GM19467 (cell line): ENCODE measurements at regions not wholly inside any gene's neighbourhood (a gene's known extent, or its start where the extent isn't known, plus 50 kb on each side); places are given as distances from the start of the nearest gene placed in this dataset.
"Not testable (repeated sequence)": the region's sequence is repeated elsewhere in the genome, so short reads cannot be mapped to it uniquely, and the experiment has no call there.

Source experiments
- ATAC-seq: cut with Tn5 transposase; IDR thresholded peaks from one replicate; pipeline ENCODE4 v1.9.1; 2021; ENCODE audit warnings: mild to moderate bottlenecking, moderate library complexity; ENCODE audit not compliant: unreplicated experiment

DNA sequence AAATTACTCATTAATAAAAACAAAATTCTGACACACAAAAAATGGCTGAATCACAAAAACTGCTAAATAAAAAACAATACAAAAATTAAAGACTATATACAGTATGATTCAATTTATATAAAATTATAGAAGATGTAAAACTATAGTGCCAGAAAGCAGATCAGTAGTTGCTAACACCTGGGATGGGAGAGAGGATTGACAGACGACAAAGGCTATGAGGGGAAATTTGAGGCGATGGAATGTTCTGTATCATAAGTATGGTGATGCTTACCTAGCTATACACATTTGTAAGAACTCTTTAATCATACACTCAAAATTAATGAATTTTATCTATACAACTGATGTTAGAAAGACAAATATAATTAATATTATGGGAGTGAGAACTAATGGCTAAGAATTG lies 247.9 kb upstream of the GJE1 start:
- ATAC-seq, result no peak

DNA sequence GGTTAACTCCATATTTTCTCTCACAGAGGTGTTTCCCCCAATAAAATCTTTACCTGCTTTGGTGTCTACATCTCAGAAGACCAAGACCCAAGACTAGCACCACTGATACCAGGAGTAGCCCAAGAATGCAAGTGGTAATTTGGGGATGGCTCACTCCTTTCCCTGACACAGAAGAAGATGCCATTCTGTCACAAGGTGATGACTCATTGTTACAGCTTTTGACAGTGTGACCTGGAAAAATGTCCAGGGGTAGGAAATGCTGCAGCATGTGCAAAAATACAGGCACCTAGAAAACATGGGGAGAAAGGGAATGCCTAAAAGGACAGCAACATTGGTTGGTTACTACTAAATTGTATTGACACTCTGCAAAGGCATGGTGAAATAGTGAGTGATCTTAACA lies 254.0 kb upstream of the GJE1 start:
- ATAC-seq, result no peak

DNA sequence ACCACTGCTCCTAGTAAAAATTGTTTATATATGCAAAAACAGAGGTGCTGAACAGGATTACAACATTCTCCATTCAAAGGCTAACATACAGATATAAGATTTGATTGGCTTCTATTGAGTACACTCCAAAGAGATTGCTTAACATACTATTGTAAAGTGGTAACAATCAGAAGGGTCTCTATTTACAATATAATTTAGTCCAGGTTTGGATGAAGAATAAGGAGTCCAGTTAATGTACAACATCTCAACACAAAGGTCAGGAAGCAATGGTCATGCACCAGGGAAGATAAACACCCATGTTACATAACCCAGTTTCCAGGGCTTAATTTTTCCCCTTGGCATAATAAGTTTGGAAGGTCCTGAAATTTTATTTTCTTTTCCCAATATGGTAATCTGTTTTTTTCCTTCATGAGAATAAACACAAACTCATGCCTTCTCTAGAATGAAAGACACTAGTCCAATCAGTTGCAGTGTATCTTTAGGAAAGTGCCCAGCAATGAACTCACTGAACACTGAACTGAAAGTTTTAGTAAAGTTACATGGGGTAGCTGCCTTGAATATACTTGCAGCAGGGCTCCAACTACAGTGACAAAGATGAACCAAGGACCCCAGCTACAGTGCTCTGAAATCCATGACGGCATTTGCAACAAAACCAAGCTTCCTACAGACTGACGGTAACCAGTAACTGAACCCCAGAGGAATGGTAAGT lies 255.3 kb upstream of the GJE1 start:
- no peak for ATAC-seq

DNA sequence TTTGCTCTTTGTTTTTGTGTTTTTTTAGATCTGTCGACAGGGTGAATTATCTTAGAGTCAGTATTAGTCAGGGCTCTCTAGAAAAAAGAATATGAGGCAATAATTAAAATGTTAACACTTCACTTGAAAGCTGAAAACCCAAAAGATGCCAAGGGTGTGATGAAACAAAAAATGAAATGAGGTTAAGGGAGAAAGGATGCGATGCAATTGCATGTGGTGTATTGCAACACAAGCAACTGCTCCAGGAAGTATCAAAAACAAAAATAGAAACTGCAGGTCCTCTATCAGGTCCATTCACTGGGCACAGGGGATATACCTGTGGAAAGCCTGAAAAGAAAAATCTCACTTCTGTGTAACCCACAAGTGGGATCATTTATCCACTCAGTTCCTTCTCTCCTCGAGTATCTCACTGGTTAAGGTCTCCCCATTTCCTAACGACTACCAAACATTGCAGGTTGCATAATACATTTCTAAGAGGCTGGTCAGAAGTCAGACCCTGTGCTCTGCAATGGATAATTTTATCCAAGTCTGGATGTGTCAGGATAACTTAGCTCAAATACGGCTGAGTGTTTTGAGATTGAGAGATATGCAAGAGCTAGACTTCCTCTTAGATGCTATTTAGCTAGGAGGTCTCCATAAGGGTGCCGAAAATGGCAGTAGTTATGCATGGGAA lies 257.7 kb upstream of the GJE1 start:
- no peak for ATAC-seq

DNA sequence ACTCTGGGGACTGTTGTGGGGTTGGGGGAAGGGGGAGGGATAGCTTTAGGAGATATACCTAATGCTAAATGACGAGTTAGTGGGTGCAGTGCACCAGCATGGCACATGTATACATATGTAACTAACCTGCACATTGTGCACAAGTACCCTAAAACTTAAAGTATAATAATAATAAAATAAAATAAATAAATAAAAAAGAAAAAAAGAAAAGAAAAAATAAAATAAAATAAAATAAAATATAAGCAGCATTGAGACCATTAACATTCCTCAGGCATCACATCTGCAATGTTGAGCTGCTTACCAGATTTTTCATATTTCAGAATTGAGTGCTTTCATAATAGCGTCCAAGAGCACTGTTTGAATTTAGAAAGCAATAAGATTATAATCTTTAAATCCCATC lies 263.2 kb upstream of the GJE1 start:
- not testable (repeated sequence) for ATAC-seq

DNA sequence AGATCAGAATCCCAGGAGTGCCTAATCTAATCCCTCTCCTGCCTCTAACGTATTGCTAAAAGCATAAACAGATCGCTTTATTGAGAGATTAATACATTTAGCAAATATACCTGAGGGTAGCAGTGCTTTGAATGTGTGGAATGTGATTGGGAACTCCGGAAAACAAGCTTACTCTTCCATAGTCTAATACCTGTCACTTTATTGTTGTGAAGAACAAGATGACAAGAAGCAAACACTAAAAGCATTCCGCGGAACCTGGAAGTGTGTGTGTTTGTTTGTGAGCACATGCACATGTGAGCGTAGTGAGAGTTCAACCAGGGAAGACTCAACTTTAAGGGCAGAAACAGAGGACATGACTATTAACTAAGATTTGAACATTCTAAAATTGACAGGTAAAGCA lies 265.0 kb upstream of the GJE1 start:
- ATAC-seq, result no peak

DNA sequence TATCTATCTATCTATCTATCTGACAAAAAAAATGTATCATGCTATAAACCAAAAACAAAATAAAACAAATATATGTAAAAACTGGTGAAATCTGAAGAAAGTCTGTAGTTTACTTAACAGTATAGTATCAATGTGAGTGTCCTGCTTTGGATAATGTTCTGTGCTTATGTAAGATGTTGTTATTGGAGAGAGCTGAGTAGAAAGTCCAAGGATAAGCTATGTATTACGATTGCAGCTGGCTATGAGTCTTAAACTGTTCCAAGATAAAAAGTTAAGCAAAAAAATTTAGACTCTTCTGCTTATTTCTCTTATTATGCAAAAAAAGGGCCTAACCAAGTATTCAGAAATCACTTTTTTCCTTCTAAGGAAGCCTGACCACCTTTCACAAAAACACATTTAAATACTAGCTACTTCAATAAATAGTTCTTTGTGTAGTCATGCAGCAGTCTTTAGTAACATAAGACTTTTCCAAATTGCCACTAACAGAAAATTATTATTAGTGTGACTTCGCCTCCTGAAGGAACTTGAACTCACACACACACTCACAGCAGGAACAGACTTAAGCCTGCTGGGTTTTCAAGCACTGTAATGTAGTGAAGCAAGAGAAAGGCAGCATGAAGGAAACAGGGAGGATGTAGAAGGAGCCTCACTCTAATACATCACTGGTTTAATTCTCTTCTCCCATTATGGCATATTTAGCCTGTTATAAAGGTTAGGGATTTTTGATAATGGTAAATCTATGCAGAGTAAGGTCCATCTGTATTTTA lies 265.8 kb upstream of the GJE1 start:
- ATAC-seq, result no peak

DNA sequence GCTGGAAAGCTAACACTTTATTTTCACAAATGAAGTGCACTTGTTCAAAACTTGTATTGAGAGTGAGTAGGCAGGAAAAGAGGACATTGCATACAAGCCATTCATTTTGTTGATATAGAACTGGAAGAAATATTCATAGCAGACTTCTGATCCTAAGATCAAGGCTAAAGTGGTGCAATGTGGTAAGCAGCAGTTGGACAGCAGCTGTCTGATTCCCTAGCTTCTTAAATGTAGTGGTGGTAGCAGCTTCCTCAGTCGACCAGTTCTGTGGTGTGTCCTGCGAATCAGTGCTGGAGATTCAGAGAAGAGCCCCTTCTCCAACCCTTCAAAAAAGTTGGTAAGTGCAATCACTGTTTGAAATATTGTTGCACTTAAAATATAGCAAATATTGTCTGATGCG lies 281.7 kb upstream of the GJE1 start:
- no peak for ATAC-seq

DNA sequence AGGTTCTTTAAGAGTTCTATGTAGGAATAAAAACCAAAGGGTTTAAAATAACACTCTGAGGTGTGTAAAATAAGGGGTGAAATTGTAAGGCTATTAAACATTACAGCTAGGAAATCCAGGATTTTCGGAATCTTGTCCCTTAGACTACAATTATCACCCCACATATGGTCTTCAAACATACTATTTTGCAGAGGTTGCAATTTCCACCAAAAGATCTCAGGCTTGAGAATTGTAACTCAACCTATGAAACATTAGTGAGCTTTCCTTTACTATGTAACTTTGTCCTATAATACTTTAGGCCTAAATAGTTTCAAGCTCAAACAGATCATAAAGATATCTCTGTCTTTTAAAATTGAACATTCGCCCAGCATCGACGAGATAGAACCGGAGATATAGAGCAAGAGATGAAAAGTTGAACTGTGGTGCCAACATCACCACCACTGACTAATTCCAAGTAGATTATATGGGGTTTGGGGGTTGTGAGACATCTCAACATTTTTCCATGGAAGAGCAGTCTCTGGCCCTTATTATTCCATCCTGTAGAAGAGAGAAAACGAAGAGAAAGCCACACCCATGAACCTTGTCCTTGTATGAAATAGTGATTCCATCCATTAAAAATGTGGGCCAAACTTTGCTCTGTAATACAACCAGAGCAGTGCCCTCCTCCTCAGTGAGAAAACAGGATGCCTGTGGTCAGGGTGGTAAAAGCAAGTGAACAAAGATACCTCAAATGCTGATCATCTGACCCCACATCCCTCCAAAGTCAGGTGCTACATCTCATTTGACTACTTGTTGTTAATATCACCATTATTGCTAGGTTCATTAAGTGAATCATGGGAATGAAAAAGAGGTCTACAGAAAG lies 284.5 kb upstream of the GJE1 start:
- ATAC-seq, result no peak

DNA sequence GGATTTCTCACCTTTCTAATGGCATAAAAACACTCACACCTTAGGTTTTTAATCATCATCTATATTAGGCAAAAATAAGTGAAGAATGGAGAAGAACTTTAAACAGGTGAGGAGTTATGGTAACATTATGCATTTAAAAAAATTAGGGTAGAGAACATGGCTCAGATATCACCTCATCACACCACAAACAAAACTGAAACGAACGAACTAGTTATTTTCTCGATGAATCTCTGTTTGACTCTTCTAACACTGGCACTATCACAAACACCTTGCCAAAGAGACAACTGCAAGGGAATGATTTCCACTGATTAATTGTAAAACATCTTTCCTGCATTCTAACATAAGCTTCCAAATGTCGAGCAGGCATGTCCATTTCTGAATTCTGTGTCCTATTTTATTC lies 286.1 kb upstream of the GJE1 start:
- no peak for ATAC-seq

DNA sequence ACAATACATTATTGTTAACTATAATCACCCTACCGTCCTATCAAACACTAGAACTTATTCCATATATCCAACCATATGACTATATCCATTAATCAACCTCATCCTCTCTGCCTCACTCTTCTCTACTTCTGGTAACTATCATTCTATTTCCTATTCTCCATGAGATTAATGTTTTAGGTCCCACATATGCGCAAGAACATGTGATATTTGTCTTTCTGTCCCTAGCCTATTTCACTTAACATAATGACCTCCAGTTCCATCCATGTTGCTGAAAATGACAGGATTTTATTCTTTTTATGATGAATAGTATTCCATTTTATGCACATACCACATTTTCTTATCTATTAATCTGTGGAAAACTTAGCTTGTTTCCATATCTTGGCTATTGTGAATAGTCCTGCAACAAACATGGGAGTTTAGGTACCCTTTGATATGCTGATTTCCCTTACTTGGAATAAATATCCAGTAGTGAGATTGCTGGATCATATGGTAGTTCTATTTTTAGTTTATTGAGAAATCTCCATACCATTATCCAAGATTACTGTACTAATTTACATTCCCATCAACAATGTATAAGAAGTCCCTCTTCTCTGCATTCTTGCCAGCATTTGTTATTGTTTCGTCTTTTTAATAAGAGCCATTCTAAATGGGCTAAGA lies 289.4 kb upstream of the GJE1 start:
- ATAC-seq, result no peak

DNA sequence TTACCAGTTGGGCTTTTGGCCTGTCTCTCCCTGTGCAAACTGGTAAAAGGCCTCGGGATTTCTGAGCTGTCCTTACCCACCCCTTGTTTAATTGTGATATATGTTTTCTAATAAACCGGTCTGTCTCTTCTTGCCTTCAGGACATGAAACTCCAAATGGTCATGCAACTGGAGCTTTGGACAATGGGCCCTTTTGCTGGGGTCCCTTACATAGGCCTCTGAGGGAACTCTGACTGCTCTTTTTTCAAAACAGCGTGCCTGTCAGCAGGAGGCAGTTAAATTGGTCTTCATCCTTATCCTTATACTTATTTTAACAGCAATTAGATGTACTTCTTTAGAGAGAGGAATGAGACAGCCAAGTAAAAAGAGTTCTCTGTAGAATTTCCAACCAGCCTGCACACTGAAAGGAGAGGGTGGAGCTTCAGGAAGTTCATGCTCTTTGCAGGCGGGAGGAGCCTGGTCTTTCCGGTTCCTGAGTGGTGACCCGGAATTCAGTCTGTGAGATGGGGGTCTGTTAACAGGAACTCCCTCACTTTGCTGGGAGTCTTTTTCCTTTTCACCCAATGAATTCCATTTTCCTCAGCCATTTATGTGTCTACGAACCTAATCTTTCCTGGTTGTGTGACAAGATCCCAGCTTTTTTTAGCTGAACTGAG lies 299.6 kb upstream of the GJE1 start:
- ATAC-seq, result no peak

DNA sequence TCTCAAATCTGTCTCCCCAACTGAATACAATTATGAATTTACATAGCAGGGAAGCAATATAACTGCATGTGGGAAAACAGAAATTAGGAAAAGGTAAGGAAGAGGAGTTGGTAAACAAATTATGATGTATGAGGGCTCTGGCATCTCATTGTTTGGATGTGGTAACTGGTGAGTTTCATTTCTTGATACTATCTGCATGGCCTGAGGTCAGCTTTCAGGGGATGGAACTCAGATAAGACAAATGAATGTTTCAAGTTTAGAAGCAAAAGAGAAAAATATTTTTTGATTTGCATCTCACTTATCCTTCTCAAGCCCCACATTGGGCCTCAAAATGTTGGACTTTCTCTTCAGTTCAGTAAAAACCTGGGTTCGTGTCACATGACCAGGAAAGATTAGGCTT lies 302.2 kb upstream of the GJE1 start:
- no peak for ATAC-seq

DNA sequence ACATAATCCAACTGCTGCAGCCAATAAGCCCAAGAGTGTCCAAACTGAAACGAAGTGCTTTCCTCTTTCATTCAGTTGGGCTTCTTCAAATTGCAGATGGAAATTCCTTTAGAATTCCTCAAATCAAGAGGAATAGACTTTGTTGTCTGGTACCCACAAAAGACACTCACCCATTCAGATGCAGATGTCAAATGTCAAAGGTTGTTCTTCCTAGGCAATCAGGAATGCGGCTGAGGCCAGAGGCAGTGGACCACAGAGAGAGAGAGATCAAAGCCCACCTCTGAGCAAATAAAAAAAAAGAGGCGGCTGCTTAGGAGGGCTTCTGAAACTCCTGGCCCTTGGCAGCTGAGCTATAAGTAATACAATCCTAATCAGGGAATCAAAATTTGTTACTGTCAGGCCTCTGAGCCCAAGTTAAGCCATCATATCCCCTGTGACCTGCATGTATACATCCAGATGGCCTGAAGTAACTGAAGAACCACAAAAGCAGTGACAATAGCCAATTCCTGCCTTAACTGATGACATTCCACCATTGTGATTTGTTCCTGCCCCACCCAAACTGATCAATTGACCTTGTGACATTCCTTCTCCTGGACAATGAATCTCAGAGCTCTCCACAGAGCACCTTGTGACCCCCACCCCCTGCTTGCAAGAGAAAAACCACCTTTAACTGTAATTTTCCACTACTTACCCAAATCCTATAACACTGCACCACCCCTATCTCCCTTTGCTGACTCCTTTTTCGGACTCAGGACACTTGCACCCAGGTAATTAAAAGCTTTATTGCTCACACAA lies 303.0 kb upstream of the GJE1 start:
- no peak for ATAC-seq

DNA sequence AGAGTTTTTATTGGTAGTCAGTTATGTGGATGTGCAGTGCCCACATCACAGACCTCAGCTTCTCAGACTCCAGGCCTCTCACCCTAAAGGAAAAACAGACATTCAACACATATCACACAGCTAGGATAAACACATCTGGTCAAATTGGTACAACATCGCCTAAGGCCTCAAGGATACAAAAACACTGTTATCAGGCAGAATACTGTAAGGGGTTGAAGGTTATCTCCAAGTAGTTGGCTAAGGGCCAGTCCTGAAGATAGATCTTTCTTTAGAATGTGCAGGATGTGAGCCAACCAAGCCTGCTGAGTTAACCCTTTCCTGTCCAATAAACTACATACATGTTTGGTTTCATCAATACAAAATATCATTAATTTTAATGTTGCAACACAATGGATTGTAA lies 308.4 kb upstream of the GJE1 start:
- ATAC-seq, result no peak

DNA sequence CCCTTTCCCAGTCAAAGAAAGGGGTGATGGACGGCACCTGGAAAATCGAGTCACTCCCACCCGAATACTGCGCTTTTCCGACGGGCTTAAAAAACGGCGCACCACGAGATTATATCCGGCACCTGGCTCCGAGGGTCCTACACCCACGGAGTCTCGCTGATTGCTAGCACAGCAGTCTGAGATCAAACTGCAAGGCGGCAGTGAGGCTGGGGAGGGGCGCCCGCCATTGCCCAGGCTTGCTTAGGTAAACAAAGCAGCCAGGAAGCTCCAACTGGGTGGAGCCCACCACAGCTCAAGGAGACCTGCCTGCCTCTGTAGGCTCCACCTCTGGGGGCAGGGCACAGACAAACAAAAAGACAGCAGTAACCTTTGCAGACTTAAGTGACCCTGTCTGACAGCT lies 317.7 kb upstream of the GJE1 start:
- not testable (repeated sequence) for ATAC-seq

DNA sequence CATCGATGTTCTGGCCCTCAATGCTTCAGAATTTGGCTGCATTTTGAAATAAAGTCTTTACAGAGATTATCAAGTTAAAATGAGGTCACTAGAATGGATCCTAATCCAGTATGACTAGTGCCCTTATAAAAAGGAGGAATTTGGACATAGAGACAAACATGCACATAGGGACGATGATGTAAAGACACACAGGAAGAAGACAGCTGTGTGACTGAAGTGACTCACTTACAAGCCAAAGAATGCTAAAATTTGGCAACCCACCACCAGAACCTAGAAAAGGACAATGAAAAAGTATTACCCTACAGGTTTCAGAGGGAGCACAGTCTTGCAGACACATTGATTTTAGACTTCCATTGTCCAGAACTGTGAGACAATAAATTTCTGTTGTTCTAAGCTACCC lies 322.8 kb upstream of the GJE1 start:
- ATAC-seq, result no peak

DNA sequence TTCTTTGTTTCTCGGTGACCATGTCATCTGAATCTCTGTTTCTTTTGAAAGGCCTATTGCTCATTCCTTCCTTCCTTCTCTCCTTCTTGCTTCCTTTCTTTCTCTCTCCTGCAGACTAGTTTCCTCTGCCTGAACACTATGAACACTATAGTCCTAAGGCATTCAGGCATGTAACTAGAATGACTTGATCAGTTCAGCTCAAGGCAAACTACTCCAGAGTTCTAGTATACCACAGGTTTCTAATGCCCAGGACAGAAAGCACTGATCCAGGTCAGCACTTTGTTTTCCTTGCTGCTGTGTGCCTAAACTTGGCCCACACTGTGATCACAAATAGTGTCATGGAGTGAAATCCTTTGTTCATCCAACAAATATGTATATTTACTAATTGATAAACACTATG lies 324.1 kb upstream of the GJE1 start:
- no peak for ATAC-seq

DNA sequence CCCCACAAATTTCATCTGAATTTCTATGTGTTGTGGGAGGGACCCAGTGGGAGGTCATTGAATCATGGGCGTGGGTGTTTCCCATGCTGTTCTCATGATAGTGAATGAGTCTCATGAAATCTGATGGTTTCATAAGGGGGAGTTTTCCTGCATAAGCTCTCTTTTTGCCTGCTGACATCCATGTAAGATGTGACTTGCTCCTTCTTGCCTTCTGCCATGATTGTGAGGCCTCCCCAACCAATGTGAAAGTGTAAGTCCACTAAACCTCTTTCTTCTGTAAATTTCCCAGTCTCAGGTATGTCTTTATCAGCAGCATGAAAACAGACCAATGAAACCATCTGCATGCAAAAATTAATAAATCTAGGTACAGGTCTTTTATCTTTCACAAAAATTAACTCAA lies 331.8 kb upstream of the GJE1 start:
- not testable (repeated sequence) for ATAC-seq
